K562 (cell line): ENCODE measurements at regions not wholly inside any gene's neighbourhood (a gene's known extent, or its start where the extent isn't known, plus 50 kb on each side); places are given as distances from the start of the nearest gene placed in this dataset.

Experiments used
- ATAC-seq: fragments of 200-7000 bp; cut with Tn5 transposase; 3 replicates; pipeline ENCODE4 v1.9.1; 2020; ENCODE audit warnings: moderate library complexity
- BruUV-seq: library from RNA; stranded (reverse); fragments of 400-500 nt; replicated peaks from 2 replicates; lab custom pipeline; 2021; lab: Mats Ljungman, UMichigan
- CTCF ChIA-PET: fragments of 300-600 bp; formaldehyde crosslinking; extraction: SDS; loops from one replicate; lab custom pipeline; 2021; ENCODE audit warnings: low intra/inter-chr PET ratio; lab: Yijun Ruan, JAX
- POLR2A ChIA-PET: fragments of 300-600, 350-650 bp; sonication (Branson Sonifier 250); formaldehyde crosslinking; extraction: SDS; loops from one replicate; lab custom pipeline; 2021; ENCODE audit warnings: antibody characterized with exemption, inconsistent platforms; lab: Yijun Ruan, JAX
- DNase-seq, 4 experiments: peaks; one replicate each; pipeline versions ENCODE4 v3.0.0 to v3.0.0-alpha.2; 2011 to 2018; ENCODE audit warnings: low spot score in 3 of 4, mixed read lengths in 3 of 4; ENCODE audit errors: extremely low read depth in 1 of 4
- FAIRE-seq: peaks from 2 replicates; lab custom pipeline; 2011; peaks lifted over from hg19 to GRCh38; lab: Jason Lieb, UNC
- H2AFZ ChIP-seq: 2 replicates; pipeline ENCODE4 v1.6.0; 2011; ENCODE audit warnings: low read depth, low read length, control low read depth, inconsistent platforms
- H3K27ac ChIP-seq: fragments of 200-600 bp; 3 replicates; pipeline ENCODE4 v1.8.0; 2011; ENCODE audit warnings: low read depth, mild to moderate bottlenecking, control low read depth, inconsistent platforms, low read length, moderate library complexity, mixed read lengths; ENCODE audit errors: extremely low read depth
- H3K27me3 ChIP-seq, 2 experiments: fragments of 300-600 bp in 1 of 2; 2 replicates in 1 of 2; 3 replicates in 1 of 2; pipeline versions ENCODE4 v1.6.0 to v1.8.0; 2011; ENCODE audit warnings: inconsistent platforms in 2 of 2, low read length in 2 of 2, mild to moderate bottlenecking in 1 of 2, mixed read lengths in 1 of 2, moderate library complexity in 1 of 2; ENCODE audit not compliant: control insufficient read depth in 2 of 2, insufficient read depth in 2 of 2
- H3K36me3 ChIP-seq: fragments of 300-600 bp; 3 replicates; pipeline ENCODE4 v1.8.0; 2011; ENCODE audit warnings: mild to moderate bottlenecking, low read length, inconsistent platforms; ENCODE audit not compliant: control insufficient read depth, insufficient read depth
- H3K4me1 ChIP-seq, 2 experiments: fragments of 200-600 bp in 1 of 2; replicated peaks in 1 of 2; 2 replicates in 1 of 2; 3 replicates in 1 of 2; pipeline versions ENCODE4 v1.5.1 to v1.8.0; 2011; ENCODE audit warnings: inconsistent platforms in 2 of 2, low read length in 2 of 2, mild to moderate bottlenecking in 1 of 2, mixed read lengths in 1 of 2, moderate library complexity in 1 of 2; ENCODE audit not compliant: control insufficient read depth in 2 of 2, insufficient read depth in 2 of 2
- H3K4me2 ChIP-seq: 2 replicates; pipeline ENCODE4 v1.6.1; 2011; ENCODE audit warnings: low read length, control low read depth, inconsistent platforms, mixed read lengths; ENCODE audit not compliant: insufficient read depth
- H3K4me3 ChIP-seq: fragments of 200-600 bp; sonication (generic), shearing (Covaris generic); 2 replicates; pipeline ENCODE4 v1.5.1; 2016; ENCODE audit warnings: control low read depth, inconsistent platforms
- H3K79me2 ChIP-seq: fragments of 200-600 bp; 3 replicates; pipeline ENCODE4 v1.8.0; 2011; ENCODE audit warnings: low read length, inconsistent platforms; ENCODE audit not compliant: control insufficient read depth, insufficient read depth
- H3K9ac ChIP-seq, 2 experiments: 2 replicates each; pipeline versions ENCODE4 v1.6.0 to v1.6.1; 2011; ENCODE audit warnings: low read depth in 2 of 2, low read length in 2 of 2, control low read depth in 1 of 2, inconsistent platforms in 1 of 2, mild to moderate bottlenecking in 1 of 2, mixed read lengths in 1 of 2; ENCODE audit not compliant: insufficient read depth in 1 of 2
- H3K9me1 ChIP-seq: one replicate; pipeline ENCODE4 v1.6.0; 2011; ENCODE audit warnings: inconsistent platforms, mild to moderate bottlenecking, low read length, moderate library complexity; ENCODE audit not compliant: control insufficient read depth, insufficient read depth
- H3K9me3 ChIP-seq: replicated peaks from 2 replicates; pipeline ENCODE4 v1.5.1; 2011; ENCODE audit warnings: low read depth, low read length, inconsistent platforms; ENCODE audit not compliant: control insufficient read depth, insufficient read depth
- H4K20me1 ChIP-seq: replicated peaks from 2 replicates; pipeline ENCODE4 v1.6.1; 2011; ENCODE audit warnings: low read length, inconsistent platforms, mixed read lengths; ENCODE audit not compliant: control insufficient read depth, insufficient read depth
- PHB ChIP-seq: fragments of 250-450 bp; sonication (Bioruptor Pico); IDR thresholded peaks from 2 replicates; pipeline ENCODE4 v1.5.0; 2021
- SP1 ChIP-seq: sonication (generic); formaldehyde crosslinking; IDR thresholded peaks from 2 replicates; pipeline ENCODE4 v1.8.1; 2022; ENCODE audit warnings: mild to moderate bottlenecking, missing genetic modification reagents
- WHSC1 ChIP-seq: IDR thresholded peaks from one replicate; pipeline ENCODE4 v1.6.1; 2012; ENCODE audit warnings: low read length, control low read depth, inconsistent platforms
- ZNF239 ChIP-seq: fragments of 250-450 bp; sonication (Bioruptor Pico); IDR thresholded peaks from 2 replicates; pipeline ENCODE4 v1.4.0; 2020; ENCODE audit warnings: mild to moderate bottlenecking
- WGBS: fragments of 100-300 bp; shearing (Covaris generic); methylation state at CpG from one replicate; pipeline ENCODE4 v1.1.6; 2016; ENCODE audit warnings: low coverage, mixed read lengths; ENCODE audit not compliant: insufficient coverage; ENCODE audit errors: missing lambda C conversion rate; 5-methylcytosine and 5-hydroxymethylcytosine counted together
- in situ Hi-C: fragments of 300-500 bp; cut with MboI; formaldehyde crosslinking; loops from 4 replicates; pipeline ENCODE4 v1.15.0; 2018; ENCODE audit warnings: inconsistent platforms, mixed read lengths
- intact Hi-C: fragments of 100-400 bp; cut with micrococcal nuclease; formaldehyde crosslinking; loops from 2 replicates; pipeline ENCODE4 v1.14.2; 2022
- TF ChIP-seq, protein P1 (sequence below): fragments of 450-650 bp; IDR thresholded peaks from 2 replicates; pipeline ENCODE4 v1.6.1; 2016; ENCODE audit warnings: mild to moderate bottlenecking, moderate library complexity
- TF ChIP-seq, protein P2 (sequence below): fragments of 450-650 bp; IDR thresholded peaks from 2 replicates; pipeline ENCODE4 v1.6.1; 2018; ENCODE audit not compliant: partially characterized antibody

DNA sequence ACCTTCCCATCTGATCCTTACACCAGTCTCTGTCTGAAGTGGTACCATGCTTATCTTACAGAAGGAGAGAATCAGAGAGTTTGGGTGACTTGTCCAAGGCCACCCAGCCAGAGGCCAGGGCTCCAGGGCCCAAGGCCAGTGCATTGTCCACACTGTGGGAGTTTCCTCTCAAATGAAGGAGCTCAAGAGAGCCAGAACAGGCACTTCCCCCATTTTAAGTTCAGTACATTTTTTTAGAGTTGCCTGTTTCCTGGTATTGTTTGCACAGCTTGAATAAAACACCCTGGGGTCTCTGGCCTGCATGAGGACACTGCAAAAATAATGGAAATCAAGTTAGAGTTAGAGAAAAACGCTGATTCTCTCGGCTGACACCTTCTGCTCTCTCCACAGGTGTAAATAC, 284.0 kb downstream of the SQOR start:
- 0% methylated on average over 2 of the region's 2 CpGs for WGBS
- H3K4me2 ChIP-seq, result no peak overlapping the region

More for the DNA sequence above, 284.0 kb downstream of the SQOR start:
- DNase-seq (no peak), ATAC-seq (no peak), FAIRE-seq (no peak)
- Histone ChIP-seq H3K27me3 (no peaks in the 10 kb centered on the region), H3K4me3 (no peak overlapping the region), H3K27ac (no peak overlapping the region), H3K9me1 (no peaks in the 10 kb centered on the region), H3K36me3 (no peaks in the 10 kb centered on the region), H3K9ac (no peak overlapping the region), H3K9me3 (no peaks in the 10 kb centered on the region), H3K79me2 (no peaks in the 10 kb centered on the region), H3K4me1 (no peaks in the 10 kb centered on the region), H4K20me1 (no peaks in the 10 kb centered on the region), H2AFZ (no peak overlapping the region)
- TF ChIP-seq, protein P1, sequence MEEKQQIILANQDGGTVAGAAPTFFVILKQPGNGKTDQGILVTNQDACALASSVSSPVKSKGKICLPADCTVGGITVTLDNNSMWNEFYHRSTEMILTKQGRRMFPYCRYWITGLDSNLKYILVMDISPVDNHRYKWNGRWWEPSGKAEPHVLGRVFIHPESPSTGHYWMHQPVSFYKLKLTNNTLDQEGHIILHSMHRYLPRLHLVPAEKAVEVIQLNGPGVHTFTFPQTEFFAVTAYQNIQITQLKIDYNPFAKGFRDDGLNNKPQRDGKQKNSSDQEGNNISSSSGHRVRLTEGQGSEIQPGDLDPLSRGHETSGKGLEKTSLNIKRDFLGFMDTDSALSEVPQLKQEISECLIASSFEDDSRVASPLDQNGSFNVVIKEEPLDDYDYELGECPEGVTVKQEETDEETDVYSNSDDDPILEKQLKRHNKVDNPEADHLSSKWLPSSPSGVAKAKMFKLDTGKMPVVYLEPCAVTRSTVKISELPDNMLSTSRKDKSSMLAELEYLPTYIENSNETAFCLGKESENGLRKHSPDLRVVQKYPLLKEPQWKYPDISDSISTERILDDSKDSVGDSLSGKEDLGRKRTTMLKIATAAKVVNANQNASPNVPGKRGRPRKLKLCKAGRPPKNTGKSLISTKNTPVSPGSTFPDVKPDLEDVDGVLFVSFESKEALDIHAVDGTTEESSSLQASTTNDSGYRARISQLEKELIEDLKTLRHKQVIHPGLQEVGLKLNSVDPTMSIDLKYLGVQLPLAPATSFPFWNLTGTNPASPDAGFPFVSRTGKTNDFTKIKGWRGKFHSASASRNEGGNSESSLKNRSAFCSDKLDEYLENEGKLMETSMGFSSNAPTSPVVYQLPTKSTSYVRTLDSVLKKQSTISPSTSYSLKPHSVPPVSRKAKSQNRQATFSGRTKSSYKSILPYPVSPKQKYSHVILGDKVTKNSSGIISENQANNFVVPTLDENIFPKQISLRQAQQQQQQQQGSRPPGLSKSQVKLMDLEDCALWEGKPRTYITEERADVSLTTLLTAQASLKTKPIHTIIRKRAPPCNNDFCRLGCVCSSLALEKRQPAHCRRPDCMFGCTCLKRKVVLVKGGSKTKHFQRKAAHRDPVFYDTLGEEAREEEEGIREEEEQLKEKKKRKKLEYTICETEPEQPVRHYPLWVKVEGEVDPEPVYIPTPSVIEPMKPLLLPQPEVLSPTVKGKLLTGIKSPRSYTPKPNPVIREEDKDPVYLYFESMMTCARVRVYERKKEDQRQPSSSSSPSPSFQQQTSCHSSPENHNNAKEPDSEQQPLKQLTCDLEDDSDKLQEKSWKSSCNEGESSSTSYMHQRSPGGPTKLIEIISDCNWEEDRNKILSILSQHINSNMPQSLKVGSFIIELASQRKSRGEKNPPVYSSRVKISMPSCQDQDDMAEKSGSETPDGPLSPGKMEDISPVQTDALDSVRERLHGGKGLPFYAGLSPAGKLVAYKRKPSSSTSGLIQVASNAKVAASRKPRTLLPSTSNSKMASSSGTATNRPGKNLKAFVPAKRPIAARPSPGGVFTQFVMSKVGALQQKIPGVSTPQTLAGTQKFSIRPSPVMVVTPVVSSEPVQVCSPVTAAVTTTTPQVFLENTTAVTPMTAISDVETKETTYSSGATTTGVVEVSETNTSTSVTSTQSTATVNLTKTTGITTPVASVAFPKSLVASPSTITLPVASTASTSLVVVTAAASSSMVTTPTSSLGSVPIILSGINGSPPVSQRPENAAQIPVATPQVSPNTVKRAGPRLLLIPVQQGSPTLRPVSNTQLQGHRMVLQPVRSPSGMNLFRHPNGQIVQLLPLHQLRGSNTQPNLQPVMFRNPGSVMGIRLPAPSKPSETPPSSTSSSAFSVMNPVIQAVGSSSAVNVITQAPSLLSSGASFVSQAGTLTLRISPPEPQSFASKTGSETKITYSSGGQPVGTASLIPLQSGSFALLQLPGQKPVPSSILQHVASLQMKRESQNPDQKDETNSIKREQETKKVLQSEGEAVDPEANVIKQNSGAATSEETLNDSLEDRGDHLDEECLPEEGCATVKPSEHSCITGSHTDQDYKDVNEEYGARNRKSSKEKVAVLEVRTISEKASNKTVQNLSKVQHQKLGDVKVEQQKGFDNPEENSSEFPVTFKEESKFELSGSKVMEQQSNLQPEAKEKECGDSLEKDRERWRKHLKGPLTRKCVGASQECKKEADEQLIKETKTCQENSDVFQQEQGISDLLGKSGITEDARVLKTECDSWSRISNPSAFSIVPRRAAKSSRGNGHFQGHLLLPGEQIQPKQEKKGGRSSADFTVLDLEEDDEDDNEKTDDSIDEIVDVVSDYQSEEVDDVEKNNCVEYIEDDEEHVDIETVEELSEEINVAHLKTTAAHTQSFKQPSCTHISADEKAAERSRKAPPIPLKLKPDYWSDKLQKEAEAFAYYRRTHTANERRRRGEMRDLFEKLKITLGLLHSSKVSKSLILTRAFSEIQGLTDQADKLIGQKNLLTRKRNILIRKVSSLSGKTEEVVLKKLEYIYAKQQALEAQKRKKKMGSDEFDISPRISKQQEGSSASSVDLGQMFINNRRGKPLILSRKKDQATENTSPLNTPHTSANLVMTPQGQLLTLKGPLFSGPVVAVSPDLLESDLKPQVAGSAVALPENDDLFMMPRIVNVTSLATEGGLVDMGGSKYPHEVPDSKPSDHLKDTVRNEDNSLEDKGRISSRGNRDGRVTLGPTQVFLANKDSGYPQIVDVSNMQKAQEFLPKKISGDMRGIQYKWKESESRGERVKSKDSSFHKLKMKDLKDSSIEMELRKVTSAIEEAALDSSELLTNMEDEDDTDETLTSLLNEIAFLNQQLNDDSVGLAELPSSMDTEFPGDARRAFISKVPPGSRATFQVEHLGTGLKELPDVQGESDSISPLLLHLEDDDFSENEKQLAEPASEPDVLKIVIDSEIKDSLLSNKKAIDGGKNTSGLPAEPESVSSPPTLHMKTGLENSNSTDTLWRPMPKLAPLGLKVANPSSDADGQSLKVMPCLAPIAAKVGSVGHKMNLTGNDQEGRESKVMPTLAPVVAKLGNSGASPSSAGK, result no peak
- TF ChIP-seq PHB (CRISPR knock-in tag) (no peak), WHSC1 (no peak), SP1 (CRISPR knock-in tag) (no peak), ZNF239 (no peak)
- TF ChIP-seq, protein P2, sequence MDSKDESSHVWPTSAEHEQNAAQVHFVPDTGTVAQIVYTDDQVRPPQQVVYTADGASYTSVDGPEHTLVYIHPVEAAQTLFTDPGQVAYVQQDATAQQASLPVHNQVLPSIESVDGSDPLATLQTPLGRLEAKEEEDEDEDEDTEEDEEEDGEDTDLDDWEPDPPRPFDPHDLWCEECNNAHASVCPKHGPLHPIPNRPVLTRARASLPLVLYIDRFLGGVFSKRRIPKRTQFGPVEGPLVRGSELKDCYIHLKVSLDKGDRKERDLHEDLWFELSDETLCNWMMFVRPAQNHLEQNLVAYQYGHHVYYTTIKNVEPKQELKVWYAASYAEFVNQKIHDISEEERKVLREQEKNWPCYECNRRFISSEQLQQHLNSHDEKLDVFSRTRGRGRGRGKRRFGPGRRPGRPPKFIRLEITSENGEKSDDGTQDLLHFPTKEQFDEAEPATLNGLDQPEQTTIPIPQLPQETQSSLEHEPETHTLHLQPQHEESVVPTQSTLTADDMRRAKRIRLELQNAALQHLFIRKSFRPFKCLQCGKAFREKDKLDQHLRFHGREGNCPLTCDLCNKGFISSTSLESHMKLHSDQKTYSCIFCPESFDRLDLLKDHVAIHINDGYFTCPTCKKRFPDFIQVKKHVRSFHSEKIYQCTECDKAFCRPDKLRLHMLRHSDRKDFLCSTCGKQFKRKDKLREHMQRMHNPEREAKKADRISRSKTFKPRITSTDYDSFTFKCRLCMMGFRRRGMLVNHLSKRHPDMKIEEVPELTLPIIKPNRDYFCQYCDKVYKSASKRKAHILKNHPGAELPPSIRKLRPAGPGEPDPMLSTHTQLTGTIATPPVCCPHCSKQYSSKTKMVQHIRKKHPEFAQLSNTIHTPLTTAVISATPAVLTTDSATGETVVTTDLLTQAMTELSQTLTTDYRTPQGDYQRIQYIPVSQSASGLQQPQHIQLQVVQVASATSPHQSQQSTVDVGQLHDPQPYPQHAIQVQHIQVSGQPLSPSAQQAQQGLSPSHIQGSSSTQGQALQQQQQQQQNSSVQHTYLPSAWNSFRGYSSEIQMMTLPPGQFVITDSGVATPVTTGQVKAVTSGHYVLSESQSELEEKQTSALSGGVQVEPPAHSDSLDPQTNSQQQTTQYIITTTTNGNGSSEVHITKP, result no peak
- ChIA-PET POLR2A (no interaction called here), CTCF (no interaction called here)
- in situ Hi-C loops (no loop called here), intact Hi-C loops (no loop called here)
- BruUV-seq, result no TSS peak
